Cardiac fibroblast (primary cell): ENCODE measurements at regions not wholly inside any gene's neighbourhood (a gene's known extent, or its start where the extent isn't known, plus 50 kb on each side); places are given as distances from the start of the nearest gene placed in this dataset.
"Not testable (repeated sequence)": the region's sequence is repeated elsewhere in the genome, so short reads cannot be mapped to it uniquely, and the experiment has no call there.

ENCODE experiments used
- DNase-seq, 2 donors: peaks; one replicate each; pipeline versions ENCODE4 v3.0.0 to v3.0.0-alpha.2; 2010; ENCODE audit warnings: low read depth in 2 of 2
- H3K4me3 ChIP-seq, 2 donors: replicated peaks in 1 of 2; 1 replicate in 1 of 2; 2 replicates in 1 of 2; pipeline ENCODE4 v1.5.1; 2011; ENCODE audit warnings: low read depth in 2 of 2, low read length in 2 of 2, mild to moderate bottlenecking in 2 of 2, moderate library complexity in 1 of 2
- TF ChIP-seq, protein P1 (sequence below): IDR thresholded peaks from one replicate; pipeline ENCODE4 v1.5.1; 2011; ENCODE audit warnings: low read depth, mild to moderate bottlenecking, low read length, inconsistent platforms

DNA sequence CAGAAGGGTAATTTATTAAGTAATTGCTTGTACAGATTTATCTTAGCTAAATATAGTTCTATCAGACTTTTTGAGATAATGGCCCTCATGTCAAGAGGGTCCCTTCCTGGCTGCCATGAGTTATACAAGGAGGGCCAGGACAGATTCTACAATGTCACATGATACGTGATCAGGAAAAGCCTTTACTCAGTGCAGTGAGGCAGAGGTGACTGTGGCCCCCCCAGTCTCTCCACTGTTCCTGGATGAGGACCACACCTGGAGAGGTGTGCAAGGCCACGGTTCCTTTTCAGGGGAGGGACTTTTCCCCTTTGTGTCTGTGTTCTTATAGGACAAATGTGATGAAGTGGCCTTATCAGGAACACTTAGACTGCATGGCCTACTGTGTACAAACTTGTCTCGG lies 54.3 kb upstream of the LRCH1 start:
- H3K4me3 ChIP-seq = no peak overlapping the region
- DNase-seq = no peak
- TF ChIP-seq, protein P1, sequence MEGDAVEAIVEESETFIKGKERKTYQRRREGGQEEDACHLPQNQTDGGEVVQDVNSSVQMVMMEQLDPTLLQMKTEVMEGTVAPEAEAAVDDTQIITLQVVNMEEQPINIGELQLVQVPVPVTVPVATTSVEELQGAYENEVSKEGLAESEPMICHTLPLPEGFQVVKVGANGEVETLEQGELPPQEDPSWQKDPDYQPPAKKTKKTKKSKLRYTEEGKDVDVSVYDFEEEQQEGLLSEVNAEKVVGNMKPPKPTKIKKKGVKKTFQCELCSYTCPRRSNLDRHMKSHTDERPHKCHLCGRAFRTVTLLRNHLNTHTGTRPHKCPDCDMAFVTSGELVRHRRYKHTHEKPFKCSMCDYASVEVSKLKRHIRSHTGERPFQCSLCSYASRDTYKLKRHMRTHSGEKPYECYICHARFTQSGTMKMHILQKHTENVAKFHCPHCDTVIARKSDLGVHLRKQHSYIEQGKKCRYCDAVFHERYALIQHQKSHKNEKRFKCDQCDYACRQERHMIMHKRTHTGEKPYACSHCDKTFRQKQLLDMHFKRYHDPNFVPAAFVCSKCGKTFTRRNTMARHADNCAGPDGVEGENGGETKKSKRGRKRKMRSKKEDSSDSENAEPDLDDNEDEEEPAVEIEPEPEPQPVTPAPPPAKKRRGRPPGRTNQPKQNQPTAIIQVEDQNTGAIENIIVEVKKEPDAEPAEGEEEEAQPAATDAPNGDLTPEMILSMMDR = no peak

DNA sequence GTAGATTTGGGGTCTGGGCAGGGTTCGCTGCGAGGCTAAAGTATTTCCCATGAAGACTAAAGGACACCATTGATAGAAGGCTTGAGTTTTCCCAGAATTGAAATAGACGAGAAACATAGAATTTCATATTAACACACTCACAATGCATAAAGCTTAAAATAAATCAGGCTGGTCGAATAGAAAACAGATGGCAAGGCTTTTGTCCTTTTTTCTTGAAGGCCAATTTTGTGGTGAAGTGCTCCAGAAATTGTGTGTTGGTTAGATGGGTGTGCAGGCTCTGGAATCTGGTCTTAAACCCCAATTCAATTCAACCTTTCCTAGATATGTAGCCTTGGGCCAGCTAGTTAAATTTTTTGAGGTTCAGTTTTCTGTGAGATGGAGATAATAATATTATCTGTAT lies 56.9 kb upstream of the LRCH1 start:
- no peak for DNase-seq
- no peak overlapping the region for H3K4me3 ChIP-seq
- TF ChIP-seq, protein P1 = no peak

DNA sequence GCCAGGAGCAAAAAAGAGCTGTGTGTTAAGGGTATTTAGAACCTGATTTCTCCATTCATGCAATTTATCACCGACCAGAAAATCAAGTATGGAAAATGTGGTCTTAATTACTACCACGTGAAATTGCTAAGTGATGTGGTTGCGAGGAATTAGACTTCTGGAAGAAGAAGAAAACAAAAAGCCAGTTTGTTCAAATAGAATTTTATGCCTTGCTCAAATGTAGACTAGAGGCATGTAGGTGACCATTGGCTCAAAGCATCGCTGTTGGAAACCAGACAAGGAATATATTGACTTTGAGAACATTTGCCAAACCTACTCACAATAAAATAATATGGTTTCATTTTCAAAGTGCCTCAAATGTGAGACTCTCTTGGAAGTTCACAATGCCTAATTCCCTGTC lies 57.3 kb upstream of the LRCH1 start:
- DNase-seq = no peak
- TF ChIP-seq, protein P1 = no peak
- H3K4me3 ChIP-seq = no peak overlapping the region

DNA sequence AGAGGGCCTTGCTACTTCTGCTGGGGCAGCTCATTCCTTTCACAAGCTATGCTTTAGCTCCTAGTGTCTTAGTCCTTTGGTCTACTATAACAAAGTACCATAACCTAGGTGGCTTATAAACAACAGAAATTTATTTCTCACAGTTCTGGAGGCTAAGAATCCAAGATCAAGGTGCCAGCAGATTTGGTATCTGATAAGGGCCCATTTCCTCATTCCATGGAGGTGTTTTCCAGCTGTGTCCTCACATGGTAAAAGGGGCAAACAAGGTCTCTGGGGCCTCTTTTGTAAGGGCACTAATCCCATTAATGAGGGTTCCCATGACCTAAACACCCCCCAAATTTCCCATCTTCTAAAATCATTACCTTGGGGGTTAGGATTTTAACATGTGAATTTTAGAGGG lies 57.9 kb upstream of the LRCH1 start:
- TF ChIP-seq, protein P1 = no peak
- H3K4me3 ChIP-seq = no peak overlapping the region
- DNase-seq = no peak

DNA sequence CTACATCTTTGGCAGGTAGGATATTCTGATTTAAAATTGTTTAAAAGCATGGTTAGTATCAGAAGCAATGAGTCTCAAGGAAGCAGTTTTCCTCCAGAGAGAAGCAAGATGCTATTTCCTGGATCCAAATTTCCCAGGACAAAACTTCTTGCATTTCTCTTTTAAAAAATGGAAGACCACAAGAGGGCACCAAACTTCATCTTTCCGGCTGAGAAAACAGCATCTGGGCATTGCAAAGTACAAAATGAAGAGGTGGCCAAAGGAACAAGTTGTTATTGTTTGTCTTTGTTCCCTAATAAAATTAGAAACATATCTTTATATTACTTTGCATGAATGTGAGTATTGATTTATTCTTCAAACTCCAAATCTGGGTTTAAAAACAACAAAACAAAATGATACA lies 60.0 kb upstream of the LRCH1 start:
- TF ChIP-seq, protein P1 = peak; percentile 44
- H3K4me3 ChIP-seq = no peak overlapping the region
- peak; percentile 73 to 74 for DNase-seq

GRCh38 chr13:46491641-46492040 lies 61.3 kb upstream of the LRCH1 start:
- TF ChIP-seq, protein P1 = no peak
- H3K4me3 ChIP-seq = no peak overlapping the region
- peak in 1 of 2 donors; percentile 11 for DNase-seq

DNA sequence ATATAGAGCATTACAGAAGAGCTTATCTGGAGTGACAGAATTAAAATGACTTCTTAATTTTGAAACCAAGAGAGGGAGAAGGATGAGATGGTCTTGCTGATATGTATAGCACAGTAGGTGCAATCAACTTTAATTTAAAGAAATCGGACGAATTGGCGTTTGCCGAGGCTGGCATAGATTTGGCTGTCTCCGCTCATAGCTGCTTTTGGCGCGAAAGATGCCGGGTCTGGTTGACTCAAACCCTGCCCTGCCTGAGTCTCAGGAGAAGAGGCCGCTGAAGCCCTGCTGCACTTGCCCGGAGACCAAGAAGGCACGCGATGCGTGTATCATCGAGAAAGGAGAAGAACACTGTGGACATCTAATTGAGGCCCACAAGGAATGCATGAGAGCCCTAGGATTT lies 62.3 kb upstream of the LRCH1 start:
- not testable (repeated sequence) for DNase-seq

More for the DNA sequence above, 62.3 kb upstream of the LRCH1 start:
- H3K4me3 ChIP-seq = not testable (repeated sequence)
